HEK293 (cell line): ENCODE measurements at regions not wholly inside any gene's neighbourhood (a gene's known extent, or its start where the extent isn't known, plus 50 kb on each side); places are given as distances from the start of the nearest gene placed in this dataset.

Source experiments
- CTCF ChIA-PET: fragments of 350-600 bp; formaldehyde crosslinking; extraction: SDS; loops from one replicate; lab custom pipeline; 2021; ENCODE audit warnings: antibody characterized with exemption; lab: Yijun Ruan, JAX
- POLR2A ChIA-PET: fragments of 300-600 bp; formaldehyde crosslinking; extraction: SDS; loops from one replicate; lab custom pipeline; 2020; ENCODE audit warnings: antibody characterized with exemption, inconsistent platforms; lab: Yijun Ruan, JAX
- H3K27ac ChIP-seq: fragments of 200-500 bp; sonication (Bioruptor generic); 2 replicates; pipeline ENCODE4 v1.5.1; 2014; ENCODE audit warnings: low read depth, low read length, control low read depth, inconsistent platforms; ENCODE audit errors: extremely low read depth
- H3K36me3 ChIP-seq, 2 experiments: fragments of 200-500 bp in 1 of 2; sonication (Bioruptor generic) in 1 of 2; 1 replicate in 1 of 2; 2 replicates in 1 of 2; pipeline ENCODE4 v1.5.1; 2014 to 2017; ENCODE audit warnings: inconsistent platforms in 2 of 2, low read length in 2 of 2; ENCODE audit not compliant: control insufficient read depth in 2 of 2, insufficient read depth in 1 of 2
- H3K4me1 ChIP-seq: fragments of 200-500 bp; sonication (Bioruptor generic); 2 replicates; pipeline ENCODE4 v1.5.1; 2014; ENCODE audit warnings: mild to moderate bottlenecking, low read length, inconsistent platforms; ENCODE audit not compliant: control insufficient read depth, insufficient read depth
- H3K4me3 ChIP-seq: 2 replicates; pipeline ENCODE4 v1.5.1; 2011; ENCODE audit warnings: low read depth, mild to moderate bottlenecking, control low read depth, low read length, moderate library complexity
- H3K9me3 ChIP-seq: fragments of 200-500 bp; sonication (Bioruptor generic); 2 replicates; pipeline ENCODE4 v1.5.1; 2014; ENCODE audit warnings: low read depth, low read length, inconsistent platforms; ENCODE audit not compliant: control insufficient read depth, insufficient read depth
- GLI2 ChIP-seq: fragments of 450-650 bp; formaldehyde crosslinking; IDR thresholded peaks from 2 replicates; pipeline ENCODE4; 2017; ENCODE audit warnings: missing biosample characterization, missing genetic modification characterization, low read depth, borderline replicate concordance
- MEIS1 ChIP-seq: sonication (generic); formaldehyde crosslinking; IDR thresholded peaks from 2 replicates; pipeline ENCODE4 v1.8.1; 2022; ENCODE audit warnings: missing genetic modification reagents, mild to moderate bottlenecking, borderline replicate concordance
- PBX3 ChIP-seq: sonication (generic); formaldehyde crosslinking; IDR thresholded peaks from 2 replicates; pipeline ENCODE4 v1.8.1; 2022; ENCODE audit warnings: mild to moderate bottlenecking, moderate library complexity, missing genetic modification reagents
- ZBTB20 ChIP-seq: fragments of 450-650 bp; formaldehyde crosslinking; IDR thresholded peaks from 2 replicates; pipeline ENCODE4 v1.5.1; 2016; ENCODE audit warnings: missing biosample characterization, missing genetic modification characterization
- ZFHX2 ChIP-seq: fragments of 450-650 bp; formaldehyde crosslinking; conservative IDR thresholded peaks from 2 replicates; pipeline ENCODE4 v1.5.1; 2016; ENCODE audit warnings: missing biosample characterization, missing genetic modification characterization
- ZFP37 ChIP-seq: fragments of 450-650 bp; formaldehyde crosslinking; IDR thresholded peaks from 2 replicates; pipeline ENCODE4 v1.5.1; 2016; ENCODE audit warnings: missing biosample characterization, missing genetic modification characterization
- ZNF146 ChIP-seq: fragments of 450-650 bp; formaldehyde crosslinking; IDR thresholded peaks from 2 replicates; pipeline ENCODE4 v1.5.1; 2016; ENCODE audit warnings: missing biosample characterization, missing genetic modification characterization
- ZNF184 ChIP-seq: fragments of 450-650 bp; IDR thresholded peaks from 2 replicates; pipeline ENCODE4 v1.5.1; 2018; ENCODE audit warnings: missing biosample characterization, mild to moderate bottlenecking, missing genetic modification characterization
- ZNF24 ChIP-seq: fragments of 450-650 bp; formaldehyde crosslinking; IDR thresholded peaks from 2 replicates; pipeline ENCODE4 v1.5.1; 2016; ENCODE audit warnings: missing biosample characterization, missing genetic modification characterization
- ZNF248 ChIP-seq: fragments of 450-650 bp; formaldehyde crosslinking; IDR thresholded peaks from 2 replicates; pipeline ENCODE4 v1.5.1; 2017; ENCODE audit warnings: missing biosample characterization, missing genetic modification characterization
- ZNF292 ChIP-seq: fragments of 450-650 bp; formaldehyde crosslinking; IDR thresholded peaks from 2 replicates; pipeline ENCODE4 v1.5.1; 2016; ENCODE audit warnings: low read depth, missing biosample characterization, missing genetic modification characterization, borderline replicate concordance
- ZNF354C ChIP-seq: fragments of 450-650 bp; formaldehyde crosslinking; IDR thresholded peaks from 2 replicates; pipeline ENCODE4 v1.5.1; 2016; ENCODE audit warnings: missing biosample characterization, missing genetic modification characterization, low read depth, borderline replicate concordance
- ZNF514 ChIP-seq: fragments of 450-650 bp; formaldehyde crosslinking; IDR thresholded peaks from 2 replicates; pipeline ENCODE4 v1.5.1; 2016; ENCODE audit warnings: missing biosample characterization, missing genetic modification characterization
- ZNF654 ChIP-seq: fragments of 450-650 bp; formaldehyde crosslinking; IDR thresholded peaks from 2 replicates; pipeline ENCODE4 v1.5.1; 2016; ENCODE audit warnings: low read depth, missing biosample characterization, missing genetic modification characterization
- ZNF658 ChIP-seq: fragments of 450-650 bp; formaldehyde crosslinking; IDR thresholded peaks from 2 replicates; pipeline ENCODE4; 2016; ENCODE audit warnings: missing biosample characterization, missing genetic modification characterization
- ZSCAN16 ChIP-seq: fragments of 450-650 bp; formaldehyde crosslinking; IDR thresholded peaks from 2 replicates; pipeline ENCODE4 v1.5.1; 2016; ENCODE audit warnings: missing biosample characterization, missing genetic modification characterization
- TF ChIP-seq, protein P1 (sequence below): fragments of 450-650 bp; formaldehyde crosslinking; IDR thresholded peaks from 2 replicates; pipeline ENCODE4 v1.5.1; 2017; ENCODE audit warnings: missing biosample characterization, missing genetic modification characterization
- TF ChIP-seq, protein P2 (sequence below): fragments of 450-650 bp; formaldehyde crosslinking; IDR thresholded peaks from 2 replicates; pipeline ENCODE4 v1.5.1; 2017; ENCODE audit warnings: missing biosample characterization, missing genetic modification characterization
- TF ChIP-seq, protein P3 (sequence below): fragments of 450-650 bp; formaldehyde crosslinking; IDR thresholded peaks from 2 replicates; pipeline ENCODE4 v1.5.1; 2016; ENCODE audit warnings: missing biosample characterization, missing genetic modification characterization

DNA sequence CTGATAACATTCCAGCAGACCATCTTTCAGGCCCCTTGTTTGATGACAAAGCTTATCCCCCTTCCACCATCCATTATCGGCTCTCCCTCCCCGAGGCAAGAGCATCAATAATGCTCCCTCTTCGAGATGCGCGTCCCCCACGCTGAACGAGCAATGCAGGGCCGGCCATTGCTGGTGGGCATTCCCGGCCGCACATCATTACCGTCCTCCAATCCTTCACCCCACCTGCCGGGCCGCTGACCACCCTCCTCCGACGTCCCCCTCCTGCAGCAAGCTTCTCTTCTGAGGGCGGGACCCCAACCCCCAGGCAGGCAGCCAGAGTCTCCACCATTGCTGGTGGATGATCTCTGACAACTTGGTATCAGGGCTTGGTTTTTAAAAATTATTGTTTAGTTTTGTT lies 208.6 kb downstream of the SMAD2 start (continued):
- TF ChIP-seq PBX3 (no peak), ZNF658 (tag by site-specific recombination) (no peak)
- TF ChIP-seq, protein P1, sequence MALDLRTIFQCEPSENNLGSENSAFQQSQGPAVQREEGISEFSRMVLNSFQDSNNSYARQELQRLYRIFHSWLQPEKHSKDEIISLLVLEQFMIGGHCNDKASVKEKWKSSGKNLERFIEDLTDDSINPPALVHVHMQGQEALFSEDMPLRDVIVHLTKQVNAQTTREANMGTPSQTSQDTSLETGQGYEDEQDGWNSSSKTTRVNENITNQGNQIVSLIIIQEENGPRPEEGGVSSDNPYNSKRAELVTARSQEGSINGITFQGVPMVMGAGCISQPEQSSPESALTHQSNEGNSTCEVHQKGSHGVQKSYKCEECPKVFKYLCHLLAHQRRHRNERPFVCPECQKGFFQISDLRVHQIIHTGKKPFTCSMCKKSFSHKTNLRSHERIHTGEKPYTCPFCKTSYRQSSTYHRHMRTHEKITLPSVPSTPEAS (tag by site-specific recombination), result no peak

- no peak overlapping the region for H3K27ac ChIP-seq
- H3K4me1 ChIP-seq, result no peaks in the 10 kb centered on the region
- CTCF ChIA-PET, result no interaction called here
- H3K4me3 ChIP-seq, result no peak overlapping the region
- no peaks in the 10 kb centered on the region for H3K36me3 ChIP-seq
- POLR2A ChIA-PET, result no interaction called here
- TF ChIP-seq ZFHX2 (no peak), ZNF514 (no peak)
- H3K9me3 ChIP-seq, result no peaks in the 10 kb centered on the region
These were observed 209.7 kb downstream of the SMAD2 start for GRCh38 chr18:47720741-47721140.

DNA sequence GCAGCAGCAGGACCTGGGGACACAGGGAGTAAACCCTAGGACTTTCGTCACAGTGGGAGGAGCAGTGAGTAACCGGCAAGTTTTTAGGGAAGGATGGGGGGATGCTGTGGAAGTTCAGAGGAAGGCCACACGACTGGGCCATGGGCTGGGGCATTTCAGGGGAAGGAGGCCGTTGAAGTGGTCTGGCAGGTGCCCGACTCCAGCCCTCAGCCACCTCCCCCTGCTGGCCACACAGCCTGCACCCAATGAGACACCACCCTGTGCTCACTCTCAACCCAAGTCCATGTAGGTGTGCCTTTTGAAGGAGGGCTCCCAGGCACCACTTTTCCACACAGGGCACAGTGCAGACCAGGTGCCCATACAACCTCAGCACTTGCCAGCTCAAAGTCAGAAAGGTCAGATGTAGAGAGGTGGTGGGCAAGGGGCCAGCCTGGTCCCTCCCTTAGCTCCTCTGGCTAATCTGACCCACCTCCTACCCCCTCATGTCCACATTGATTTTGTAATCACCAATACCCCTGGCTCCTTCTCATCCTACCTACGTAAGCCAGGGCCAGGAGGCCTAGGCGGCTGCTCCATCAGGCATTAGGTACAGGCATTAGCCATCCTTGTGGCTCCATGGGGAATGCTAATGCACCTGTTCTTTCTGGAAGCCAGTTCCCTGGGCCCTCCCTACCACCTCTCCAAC lies 211.2 kb downstream of the SMAD2 start:
- H3K27ac ChIP-seq, result no peak overlapping the region
- H3K9me3 ChIP-seq, result no peaks in the 10 kb centered on the region
- H3K4me3 ChIP-seq, result no peak overlapping the region
- no peaks in the 10 kb centered on the region for H3K36me3 ChIP-seq
- H3K4me1 ChIP-seq, result no peaks in the 10 kb centered on the region
- CTCF ChIA-PET, result interaction anchor here (1.5 kb wide), 1 partner anchor 29 kb away, joined by 4 read pairs; no protein-coding TSS in a partner anchor
- no peak for TF ChIP-seq ZBTB20 (tag by site-specific recombination)
- TF ChIP-seq ZNF146 (tag by site-specific recombination), result no peak
- no peak for TF ChIP-seq ZSCAN16
- TF ChIP-seq ZNF654 (tag by site-specific recombination), result no peak
- no peak for TF ChIP-seq ZNF24 (tag by site-specific recombination)
- TF ChIP-seq, protein P2, sequence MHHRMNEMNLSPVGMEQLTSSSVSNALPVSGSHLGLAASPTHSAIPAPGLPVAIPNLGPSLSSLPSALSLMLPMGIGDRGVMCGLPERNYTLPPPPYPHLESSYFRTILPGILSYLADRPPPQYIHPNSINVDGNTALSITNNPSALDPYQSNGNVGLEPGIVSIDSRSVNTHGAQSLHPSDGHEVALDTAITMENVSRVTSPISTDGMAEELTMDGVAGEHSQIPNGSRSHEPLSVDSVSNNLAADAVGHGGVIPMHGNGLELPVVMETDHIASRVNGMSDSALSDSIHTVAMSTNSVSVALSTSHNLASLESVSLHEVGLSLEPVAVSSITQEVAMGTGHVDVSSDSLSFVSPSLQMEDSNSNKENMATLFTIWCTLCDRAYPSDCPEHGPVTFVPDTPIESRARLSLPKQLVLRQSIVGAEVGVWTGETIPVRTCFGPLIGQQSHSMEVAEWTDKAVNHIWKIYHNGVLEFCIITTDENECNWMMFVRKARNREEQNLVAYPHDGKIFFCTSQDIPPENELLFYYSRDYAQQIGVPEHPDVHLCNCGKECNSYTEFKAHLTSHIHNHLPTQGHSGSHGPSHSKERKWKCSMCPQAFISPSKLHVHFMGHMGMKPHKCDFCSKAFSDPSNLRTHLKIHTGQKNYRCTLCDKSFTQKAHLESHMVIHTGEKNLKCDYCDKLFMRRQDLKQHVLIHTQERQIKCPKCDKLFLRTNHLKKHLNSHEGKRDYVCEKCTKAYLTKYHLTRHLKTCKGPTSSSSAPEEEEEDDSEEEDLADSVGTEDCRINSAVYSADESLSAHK (tag by site-specific recombination), result no peak
- no peak for TF ChIP-seq ZNF354C (tag by site-specific recombination)
- TF ChIP-seq, all 188 proteins: peak for 0
- POLR2A ChIA-PET, result no interaction called here

DNA sequence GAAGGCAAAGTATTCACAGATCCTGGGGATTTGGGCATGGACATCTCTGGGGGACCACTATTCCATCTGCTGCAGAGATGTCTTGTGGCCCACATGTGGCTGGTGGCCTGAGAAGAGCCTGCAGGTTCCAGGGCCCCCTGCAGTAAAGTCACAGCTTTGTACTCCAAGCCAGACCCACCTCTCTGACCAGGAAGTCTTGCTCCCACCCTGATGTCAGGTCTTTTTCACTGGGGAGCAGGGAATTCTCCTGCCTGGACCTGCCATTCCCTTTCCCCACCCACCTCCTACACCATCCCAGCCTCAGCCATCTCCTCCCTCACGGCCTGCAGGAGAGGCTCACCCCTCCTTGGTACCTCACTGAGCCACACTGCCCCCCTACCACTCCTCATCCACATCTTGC lies 211.8 kb downstream of the SMAD2 start:
- POLR2A ChIA-PET, result no interaction called here
- CTCF ChIA-PET, result interaction anchor here (1.5 kb wide), 1 partner anchor 30 kb away, joined by 4 read pairs; no protein-coding TSS in a partner anchor
- no peaks in the 10 kb centered on the region for H3K4me1 ChIP-seq

More for the DNA sequence above, 211.8 kb downstream of the SMAD2 start:
- Histone ChIP-seq H3K4me3 (no peak overlapping the region), H3K27ac (no peak overlapping the region), H3K9me3 (no peaks in the 10 kb centered on the region), H3K36me3 (no peaks in the 10 kb centered on the region)
- TF ChIP-seq ZNF292 (tag by site-specific recombination) (no peak), MEIS1 (no peak), ZNF184 (tag by site-specific recombination) (no peak), ZNF248 (tag by site-specific recombination) (no peak), ZFP37 (no peak), GLI2 (tag by site-specific recombination) (no peak)
- TF ChIP-seq, protein P3, sequence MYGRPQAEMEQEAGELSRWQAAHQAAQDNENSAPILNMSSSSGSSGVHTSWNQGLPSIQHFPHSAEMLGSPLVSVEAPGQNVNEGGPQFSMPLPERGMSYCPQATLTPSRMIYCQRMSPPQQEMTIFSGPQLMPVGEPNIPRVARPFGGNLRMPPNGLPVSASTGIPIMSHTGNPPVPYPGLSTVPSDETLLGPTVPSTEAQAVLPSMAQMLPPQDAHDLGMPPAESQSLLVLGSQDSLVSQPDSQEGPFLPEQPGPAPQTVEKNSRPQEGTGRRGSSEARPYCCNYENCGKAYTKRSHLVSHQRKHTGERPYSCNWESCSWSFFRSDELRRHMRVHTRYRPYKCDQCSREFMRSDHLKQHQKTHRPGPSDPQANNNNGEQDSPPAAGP, result no peak
